GM10248 (cell line): ENCODE measurements at regions not wholly inside any gene's neighbourhood (a gene's known extent, or its start where the extent isn't known, plus 50 kb on each side); places are given as distances from the start of the nearest gene placed in this dataset.

Experiments
- CTCF ChIA-PET: fragments of 300-600 bp; sonication (Branson Sonifier 250); formaldehyde crosslinking; extraction: SDS; loops from one replicate; lab custom pipeline; 2021; ENCODE audit warnings: antibody characterized with exemption; lab: Yijun Ruan, JAX
- POLR2A ChIA-PET: fragments of 350-650 bp; sonication (Branson Sonifier 250); formaldehyde crosslinking; extraction: SDS; loops from one replicate; lab custom pipeline; 2020; ENCODE audit warnings: antibody characterized with exemption; lab: Yijun Ruan, JAX
- DNase-seq: peaks from one replicate; pipeline ENCODE4 v3.0.0; 2012; ENCODE audit errors: extremely low spot score
- CTCF ChIP-seq: IDR thresholded peaks from 2 replicates; pipeline ENCODE4 v1.5.1; 2012; ENCODE audit warnings: mild to moderate bottlenecking, low read depth; ENCODE audit errors: extremely low read depth, missing control alignments, control extremely low read depth

DNA sequence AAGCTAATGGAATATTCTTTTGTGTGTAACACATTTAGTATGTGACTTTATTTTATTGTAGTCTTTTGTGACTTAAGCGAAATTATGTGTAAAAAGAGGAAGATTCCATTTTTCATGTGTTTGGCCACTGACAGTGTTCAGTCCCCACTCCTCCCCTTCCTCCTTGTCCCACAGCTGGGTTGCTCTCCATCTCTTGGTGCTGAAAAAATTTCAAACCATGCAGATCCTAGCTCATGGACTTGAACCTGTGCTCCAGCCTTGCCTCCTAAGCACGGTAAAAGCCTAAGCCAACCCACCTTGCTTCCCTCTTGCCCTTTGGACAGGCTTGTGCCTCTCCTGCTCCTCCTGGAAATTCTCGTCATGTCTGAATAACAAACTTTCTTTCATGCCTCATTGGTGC lies 2008.5 kb upstream of the TENM3 start:
- no peak for DNase-seq
- CTCF ChIA-PET: no interaction called here
- POLR2A ChIA-PET: no interaction called here
- TF ChIP-seq CTCF: no peak

GRCh38 chr4:180240670-180241069 lies 2002.5 kb upstream of the TENM3 start:
- no peak for DNase-seq
- no peak for TF ChIP-seq CTCF
- CTCF ChIA-PET: no interaction called here
- POLR2A ChIA-PET: no interaction called here

- DNase-seq: no peak
- CTCF ChIA-PET: no interaction called here
- POLR2A ChIA-PET: no interaction called here
- TF ChIP-seq CTCF: no peak
Observed at GRCh38 chr4:180253419-180253818, 1989.8 kb upstream of the TENM3 start.

GRCh38 chr4:180261346-180261745 lies 1981.9 kb upstream of the TENM3 start:
- POLR2A ChIA-PET: no interaction called here
- CTCF ChIA-PET: no interaction called here
- DNase-seq: no peak
- no peak for TF ChIP-seq CTCF

DNA sequence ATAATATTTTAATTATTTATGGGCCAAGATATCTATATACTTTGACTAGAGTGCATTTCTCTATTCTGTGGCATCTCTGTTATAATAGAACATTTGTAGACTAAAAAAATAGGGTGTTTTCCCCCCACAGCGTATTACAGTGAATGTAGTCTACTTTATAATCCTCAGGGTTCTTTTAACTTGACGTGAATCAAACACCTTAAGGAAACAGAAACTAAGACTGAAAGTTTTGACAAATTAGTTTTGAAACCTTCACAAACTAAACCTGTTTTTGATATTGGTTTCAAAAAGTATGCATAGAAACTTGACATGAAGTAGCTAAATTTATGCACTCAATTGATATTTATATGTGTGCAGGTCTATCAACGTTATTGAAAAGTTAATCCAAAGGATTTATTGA lies 1963.1 kb upstream of the TENM3 start:
- DNase-seq: peak; percentile 13
- TF ChIP-seq CTCF: no peak
- POLR2A ChIA-PET: no interaction called here
- CTCF ChIA-PET: no interaction called here

DNA sequence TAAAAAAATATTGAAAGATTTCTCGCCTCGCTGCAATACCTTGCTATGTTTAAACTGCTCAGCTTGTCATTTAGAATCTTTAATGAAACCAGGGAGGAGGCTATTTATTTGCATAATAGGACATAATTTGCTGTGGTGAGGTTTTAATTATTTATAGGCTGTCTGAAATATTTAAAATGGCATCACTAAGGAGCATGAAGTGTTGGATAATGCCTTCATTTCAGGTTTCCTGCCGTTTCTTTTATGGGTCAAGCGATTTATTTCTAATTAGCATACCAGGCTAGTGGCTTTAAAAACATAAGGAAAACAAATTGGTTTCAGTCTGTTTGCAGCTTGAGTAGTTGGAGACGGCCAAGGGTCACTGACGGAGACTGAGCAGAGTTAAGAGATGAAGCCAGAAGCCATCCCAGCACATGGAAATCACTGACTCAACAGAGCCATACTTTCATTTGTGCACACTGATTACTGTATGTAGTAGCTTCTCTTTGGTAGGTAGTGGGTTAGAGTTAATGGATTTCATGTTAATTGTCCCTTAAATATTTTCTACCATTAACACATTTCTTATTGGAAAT lies 1962.4 kb upstream of the TENM3 start:
- TF ChIP-seq CTCF: no peak
- ChIA-PET CTCF (no interaction called here), POLR2A (no interaction called here)
- no peak for DNase-seq

GRCh38 chr4:180281724-180282123 lies 1961.5 kb upstream of the TENM3 start:
- ChIA-PET CTCF (no interaction called here), POLR2A (no interaction called here)
- DNase-seq: no peak
- no peak for TF ChIP-seq CTCF
